ENCODE measurements at regions not wholly inside any gene's neighbourhood (a gene's known extent, or its start where the extent isn't known, plus 50 kb on each side); places are given as distances from the start of the nearest gene placed in this dataset.
"Not testable (repeated sequence)": the region's sequence is repeated elsewhere in the genome, so short reads cannot be mapped to it uniquely, and the experiment has no call there.

- DNase-seq (ENCODE audit: low read depth) = no peak
Measured at GRCh38 chr3:182331341-182331740, 462.0 kb upstream of the ATP11B start.

- DNase-seq (ENCODE audit: low read depth) = no peak
Measured at GRCh38 chr3:182342252-182342651, 451.1 kb upstream of the ATP11B start.

GRCh38 chr3:182344026-182344425, 449.3 kb upstream of the ATP11B start:
- DNase-seq (ENCODE audit: low read depth) = not testable (repeated sequence)

- DNase-seq (ENCODE audit: low read depth) = no peak
Measured at GRCh38 chr3:182349051-182349450, 444.3 kb upstream of the ATP11B start.

GRCh38 chr3:182349951-182350517, 443.3 kb upstream of the ATP11B start:
- DNase-seq (ENCODE audit: low read depth) = no peak

- peak; percentile 17 for DNase-seq (ENCODE audit: low read depth)
Measured at GRCh38 chr3:182357928-182358327, 435.4 kb upstream of the ATP11B start.

- peak; percentile 49 for DNase-seq (ENCODE audit: low read depth)
Measured at GRCh38 chr3:182364323-182364722, 429.0 kb upstream of the ATP11B start.

- DNase-seq (ENCODE audit: low read depth) = peak; percentile 66
Measured at GRCh38 chr3:182364723-182365650, 428.3 kb upstream of the ATP11B start.

- no peak for DNase-seq (ENCODE audit: low read depth)
Measured at GRCh38 chr3:182366746-182367145, 426.6 kb upstream of the ATP11B start.

GRCh38 chr3:182369861-182370260, 423.4 kb upstream of the ATP11B start:
- DNase-seq (ENCODE audit: low read depth) = no peak

- DNase-seq (ENCODE audit: low read depth) = peak; percentile 30
Measured at GRCh38 chr3:182370949-182371348, 422.4 kb upstream of the ATP11B start.

- DNase-seq (ENCODE audit: low read depth) = no peak
Measured at GRCh38 chr3:182375916-182376315, 417.4 kb upstream of the ATP11B start.

- no peak for DNase-seq (ENCODE audit: low read depth)
Measured at GRCh38 chr3:182382112-182382857, 411.0 kb upstream of the ATP11B start.

- no peak for DNase-seq (ENCODE audit: low read depth)
Measured at GRCh38 chr3:182384221-182384620, 409.1 kb upstream of the ATP11B start.

GRCh38 chr3:182385356-182385755, 407.9 kb upstream of the ATP11B start:
- no peak for DNase-seq (ENCODE audit: low read depth)

GRCh38 chr3:182388506-182388905, 404.8 kb upstream of the ATP11B start:
- no peak for DNase-seq (ENCODE audit: low read depth)

GRCh38 chr3:182389071-182389815, 404.1 kb upstream of the ATP11B start:
- no peak for DNase-seq (ENCODE audit: low read depth)

GRCh38 chr3:182390421-182390820, 402.9 kb upstream of the ATP11B start:
- DNase-seq (ENCODE audit: low read depth) = no peak

GRCh38 chr3:182392182-182392937, 400.9 kb upstream of the ATP11B start:
- no peak for DNase-seq (ENCODE audit: low read depth)

- no peak for DNase-seq (ENCODE audit: low read depth)
Measured at GRCh38 chr3:182393151-182393550, 400.2 kb upstream of the ATP11B start.

- DNase-seq (ENCODE audit: low read depth) = no peak
Measured at GRCh38 chr3:182393830-182394367, 399.4 kb upstream of the ATP11B start.
